PFSK-1 (cell line): ENCODE measurements at regions not wholly inside any gene's neighbourhood (a gene's known extent, or its start where the extent isn't known, plus 50 kb on each side); places are given as distances from the start of the nearest gene placed in this dataset.

Source experiments
- FOXP2 ChIP-seq: optimal IDR thresholded peaks from 2 replicates; pipeline ENCODE3; 2011; ENCODE audit warnings: borderline replicate concordance, control low read depth, inconsistent platforms; ENCODE audit not compliant: insufficient read depth; ENCODE audit errors: extremely low read length, extremely low read depth
- POLR2AphosphoS5 ChIP-seq: IDR thresholded peaks from 2 replicates; pipeline ENCODE4 v1.6.1; 2012; ENCODE audit warnings: low read depth, mild to moderate bottlenecking, control low read depth, low read length, moderate library complexity
- REST ChIP-seq, 2 experiments: IDR thresholded peaks; 2 replicates each; pipeline versions ENCODE4 v1.6.1 to v1.8.0; 2011 to 2012; ENCODE audit warnings: low read depth in 2 of 2, low read length in 2 of 2, control low read depth in 1 of 2, inconsistent platforms in 1 of 2, mild to moderate bottlenecking in 1 of 2, moderate library complexity in 1 of 2; ENCODE audit not compliant: insufficient read depth in 1 of 2
- SIN3A ChIP-seq: IDR thresholded peaks from 2 replicates; pipeline ENCODE4 v1.6.1; 2012; ENCODE audit warnings: mild to moderate bottlenecking, low read length, moderate library complexity, borderline replicate concordance; ENCODE audit not compliant: insufficient read depth
- TAF1 ChIP-seq: IDR thresholded peaks from 2 replicates; pipeline ENCODE4 v1.6.1; 2012; ENCODE audit warnings: low read length, control low read depth, borderline replicate concordance; ENCODE audit not compliant: insufficient read depth

GRCh38 chr3:72633121-72633520 lies 215.1 kb downstream of the SHQ1 start:
- TF ChIP-seq POLR2AphosphoS5 = no peak
- no peak for TF ChIP-seq FOXP2
- TF ChIP-seq SIN3A = no peak
- no peak for TF ChIP-seq TAF1
- TF ChIP-seq REST (IDR thresholded peaks at IDR 0.05; ENCODE audit: insufficient read depth in 1 of 2, low read depth in 2 of 2, low read length in 2 of 2) = no peak

- TF ChIP-seq SIN3A = no peak
- TF ChIP-seq REST (IDR thresholded peaks at IDR 0.05; ENCODE audit: insufficient read depth in 1 of 2, low read depth in 2 of 2, low read length in 2 of 2) = no peak
- TF ChIP-seq POLR2AphosphoS5 = no peak
- no peak for TF ChIP-seq FOXP2
- TF ChIP-seq TAF1 = no peak
Measured at GRCh38 chr3:72632129-72632528, 216.1 kb downstream of the SHQ1 start.

GRCh38 chr3:72630969-72631344 lies 217.3 kb downstream of the SHQ1 start:
- TF ChIP-seq TAF1 = no peak
- no peak for TF ChIP-seq REST (IDR thresholded peaks at IDR 0.05; ENCODE audit: insufficient read depth in 1 of 2, low read depth in 2 of 2, low read length in 2 of 2)
- TF ChIP-seq POLR2AphosphoS5 = no peak
- no peak for TF ChIP-seq FOXP2
- no peak for TF ChIP-seq SIN3A

GRCh38 chr3:72630327-72630968 lies 217.8 kb downstream of the SHQ1 start:
- no peak for TF ChIP-seq SIN3A
- no peak for TF ChIP-seq TAF1
- TF ChIP-seq REST (IDR thresholded peaks at IDR 0.05; ENCODE audit: insufficient read depth in 1 of 2, low read depth in 2 of 2, low read length in 2 of 2) = no peak

- TF ChIP-seq TAF1 = no peak
- no peak for TF ChIP-seq SIN3A
- TF ChIP-seq FOXP2 = no peak
- no peak for TF ChIP-seq POLR2AphosphoS5
- no peak for TF ChIP-seq REST (IDR thresholded peaks at IDR 0.05; ENCODE audit: insufficient read depth in 1 of 2, low read depth in 2 of 2, low read length in 2 of 2)
Measured at GRCh38 chr3:72629191-72629631, 219.0 kb downstream of the SHQ1 start.
